HCT116 (cell line): ENCODE measurements at regions not wholly inside any gene's neighbourhood (a gene's known extent, or its start where the extent isn't known, plus 50 kb on each side); places are given as distances from the start of the nearest gene placed in this dataset.

Source experiments
- ATAC-seq: fragments of 200-7000 bp; cut with Tn5 transposase; 2 replicates; pipeline ENCODE4 v1.9.1; 2020; ENCODE audit warnings: mild to moderate bottlenecking, moderate library complexity
- BruUV-seq: library from RNA; stranded (reverse); fragments of 400-500 nt; replicated peaks from 2 replicates; lab custom pipeline; 2021; lab: Mats Ljungman, UMichigan
- CTCF ChIA-PET: fragments of 300-600 bp; sonication (Branson Sonifier 250); formaldehyde crosslinking; loops from one replicate; lab custom pipeline; 2021; ENCODE audit warnings: antibody characterized with exemption; lab: Charles Lee
- POLR2A ChIA-PET: fragments of 300-600, 350-600 bp; sonication (Branson Sonifier 250); formaldehyde crosslinking; loops from one replicate; lab custom pipeline; 2021; ENCODE audit warnings: antibody characterized with exemption; lab: Charles Lee
- RAD21 ChIA-PET, 2 experiments: fragments of 300-600 bp; sonication (Branson Sonifier 250); formaldehyde crosslinking; loops; one replicate each; lab custom pipeline; 2023; ENCODE audit warnings: low total read pairs in 2 of 2; ENCODE audit not compliant: uncharacterized antibody in 2 of 2, unreplicated experiment in 2 of 2, low non-redundant PET in 1 of 2; lab: Charles Lee
- DNase-seq: peaks from one replicate; pipeline ENCODE4 v3.0.0-alpha.2; 2010; ENCODE audit warnings: low read depth, low spot score
- H2AFZ ChIP-seq: fragments of 200-600 bp; shearing (Covaris generic), sonication (generic); 2 replicates; pipeline ENCODE4 v1.6.1; 2017; ENCODE audit warnings: low read depth, mixed run types, mixed read lengths, antibody characterized with exemption, low read length; ENCODE audit not compliant: poor library complexity, severe bottlenecking
- H3K27ac ChIP-seq: 2 replicates; pipeline ENCODE4 v1.5.1; 2012; ENCODE audit warnings: low read depth, low read length
- H3K27me3 ChIP-seq: fragments of 200-600 bp; sonication (generic); 2 replicates; pipeline ENCODE4 v1.6.1; 2016; ENCODE audit warnings: mixed run types, low read length, mixed read lengths; ENCODE audit not compliant: insufficient read depth
- H3K36me3 ChIP-seq, 2 experiments: fragments of 200-500 bp in 1 of 2; fragments of 200-600 bp in 1 of 2; sonication (Bioruptor generic) in 1 of 2; sonication (generic) in 1 of 2; 2 replicates each; pipeline versions ENCODE4 v1.5.1 to v1.6.1; 2014 to 2016; ENCODE audit warnings: low read length in 2 of 2, inconsistent platforms in 1 of 2, mixed read lengths in 1 of 2, mixed run types in 1 of 2; ENCODE audit not compliant: insufficient read depth in 2 of 2, control insufficient read depth in 1 of 2
- H3K4me1 ChIP-seq, 2 experiments: fragments of 200-600 bp in 1 of 2; sonication (generic) in 1 of 2; 2 replicates each; pipeline versions ENCODE4 v1.5.1 to v1.6.1; 2012 to 2017; ENCODE audit warnings: low read length in 2 of 2, inconsistent platforms in 1 of 2, mild to moderate bottlenecking in 1 of 2, mixed read lengths in 1 of 2, mixed run types in 1 of 2, moderate library complexity in 1 of 2; ENCODE audit not compliant: insufficient read depth in 2 of 2, control insufficient read depth in 1 of 2
- H3K4me2 ChIP-seq: fragments of 200-600 bp; sonication (generic); 2 replicates; pipeline ENCODE4 v1.6.1; 2017; ENCODE audit warnings: mixed run types, low read length, mixed read lengths
- H3K4me3 ChIP-seq, 2 experiments: fragments of 200-600 bp in 1 of 2; sonication (generic) in 1 of 2; replicated peaks in 1 of 2; 2 replicates each; pipeline ENCODE4 v1.5.1; 2011 to 2016; ENCODE audit warnings: low read length in 2 of 2, control low read depth in 1 of 2, low read depth in 1 of 2, mild to moderate bottlenecking in 1 of 2, mixed read lengths in 1 of 2, mixed run types in 1 of 2
- H3K79me2 ChIP-seq: fragments of 200-600 bp; sonication (generic); 2 replicates; pipeline ENCODE4 v1.6.1; 2017; ENCODE audit warnings: mild to moderate bottlenecking, mixed run types, low read length, moderate library complexity, mixed read lengths; ENCODE audit not compliant: insufficient read depth
- H3K9ac ChIP-seq: fragments of 200-600 bp; sonication (generic); 2 replicates; pipeline ENCODE4 v1.6.1; 2016; ENCODE audit warnings: low read length, mixed read lengths
- H3K9me2 ChIP-seq: fragments of 200-600 bp; sonication (generic), shearing (Covaris generic); 2 replicates; pipeline ENCODE4 v1.6.1; 2017; ENCODE audit warnings: mixed run types, mild to moderate bottlenecking, moderate library complexity; ENCODE audit not compliant: insufficient read depth
- H3K9me3 ChIP-seq, 2 experiments: fragments of 200-500 bp in 1 of 2; fragments of 200-600 bp in 1 of 2; sonication (Bioruptor generic) in 1 of 2; sonication (generic) in 1 of 2; 2 replicates each; pipeline ENCODE4 v1.6.1; 2014 to 2017; ENCODE audit warnings: low read length in 2 of 2, mixed read lengths in 2 of 2, inconsistent platforms in 1 of 2, low read depth in 1 of 2, mild to moderate bottlenecking in 1 of 2, mixed run types in 1 of 2, moderate library complexity in 1 of 2; ENCODE audit not compliant: control insufficient read depth in 1 of 2, insufficient read depth in 1 of 2
- H4K20me1 ChIP-seq: fragments of 200-600 bp; sonication (generic), shearing (Covaris generic); 2 replicates; pipeline ENCODE4 v1.6.1; 2017; ENCODE audit warnings: mixed run types, mild to moderate bottlenecking, moderate library complexity; ENCODE audit not compliant: insufficient read depth
- EGR1 ChIP-seq: IDR thresholded peaks from 2 replicates; pipeline ENCODE4 v1.6.1; 2012; ENCODE audit warnings: low read depth
- ELF1 ChIP-seq: IDR thresholded peaks from 2 replicates; pipeline ENCODE4 v1.6.1; 2012; ENCODE audit warnings: low read depth, borderline replicate concordance
- EZH2phosphoT487 ChIP-seq: fragments of 200-600 bp; IDR thresholded peaks from 2 replicates; pipeline ENCODE4 v1.6.1; 2018; ENCODE audit warnings: antibody characterized with exemption, borderline replicate concordance
- JUND ChIP-seq: IDR thresholded peaks from 2 replicates; pipeline ENCODE4 v1.6.1; 2012
- POLR2AphosphoS5 ChIP-seq: IDR thresholded peaks from 2 replicates; pipeline ENCODE4 v1.6.1; 2011; ENCODE audit warnings: mild to moderate bottlenecking, low read depth, low read length, moderate library complexity
- SRF ChIP-seq: IDR thresholded peaks from 2 replicates; pipeline ENCODE4 v1.6.1; 2012; ENCODE audit warnings: low read depth
- TCF7L2 ChIP-seq: IDR thresholded peaks from 2 replicates; pipeline ENCODE4 v1.7.0; 2011; ENCODE audit warnings: borderline replicate concordance, inconsistent platforms; ENCODE audit not compliant: insufficient read depth, insufficient read length; ENCODE audit errors: extremely low read depth
- YY1 ChIP-seq: IDR thresholded peaks from 2 replicates; pipeline ENCODE4 v1.6.1; 2011; ENCODE audit warnings: low read length, low read depth, moderate library complexity, mild to moderate bottlenecking; ENCODE audit not compliant: insufficient replicate concordance; ENCODE audit errors: extremely low read depth
- ZFX ChIP-seq: fragments of 450-650 bp; IDR thresholded peaks from 2 replicates; pipeline ENCODE4 v1.6.1; 2017
- ZNF274 ChIP-seq: fragments of 200-500 bp; sonication (Bioruptor generic); IDR thresholded peaks from 2 replicates; pipeline ENCODE4 v1.6.1; 2014; ENCODE audit warnings: mild to moderate bottlenecking, low read depth, low read length, inconsistent platforms
- intact Hi-C: fragments of 100-400 bp; cut with micrococcal nuclease; formaldehyde crosslinking; loops from 2 replicates; pipeline ENCODE4 v1.10.0; 2022
- TF ChIP-seq, protein P1 (sequence below), 3 experiments: fragments of 200-600 bp in 1 of 3; sonication (generic) in 1 of 3; IDR thresholded peaks in 2 of 3; conservative IDR thresholded peaks in 1 of 3; 2 replicates each; pipeline ENCODE4 v1.5.1; 2012 to 2017; ENCODE audit warnings: low read depth in 2 of 3, low read length in 2 of 3, antibody characterized with exemption in 1 of 3, borderline replicate concordance in 1 of 3, control low read depth in 1 of 3, mild to moderate bottlenecking in 1 of 3, mixed read lengths in 1 of 3, mixed run types in 1 of 3, moderate library complexity in 1 of 3; ENCODE audit not compliant: insufficient read depth in 1 of 3
- TF ChIP-seq, protein P2 (sequence below): IDR thresholded peaks from 2 replicates; pipeline ENCODE4 v1.6.1; 2011; ENCODE audit warnings: mild to moderate bottlenecking, low read length, moderate library complexity; ENCODE audit not compliant: insufficient replicate concordance; ENCODE audit errors: extremely low read depth
- TF ChIP-seq, protein P3 (sequence below): IDR thresholded peaks from 2 replicates; pipeline ENCODE4 v1.6.1; 2012; ENCODE audit warnings: low read depth

DNA sequence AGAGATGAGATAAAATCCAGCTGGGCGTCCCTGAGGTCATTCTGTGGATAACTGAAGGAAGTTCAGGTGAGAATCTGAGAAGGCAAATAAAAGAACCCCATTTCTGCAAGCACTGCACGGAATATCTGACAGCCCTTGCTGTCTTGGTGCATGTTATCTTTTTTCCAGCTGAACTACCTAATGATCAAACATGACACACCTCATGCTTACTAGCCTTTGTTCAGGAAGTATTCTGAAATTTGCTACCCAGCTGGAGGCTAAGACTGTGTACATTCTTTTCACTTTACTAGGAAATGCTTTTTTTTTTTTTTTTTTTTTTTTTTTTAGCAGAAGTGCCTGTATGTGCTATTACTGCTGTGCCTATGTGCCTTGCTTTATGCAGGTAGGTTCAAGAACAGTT lies 718.1 kb downstream of the SMARCA1 start:
- no peaks in the 10 kb centered on the region for H3K9me3 ChIP-seq
- no TSS peak for BruUV-seq
- H3K4me3 ChIP-seq = no peak overlapping the region
- no peak overlapping the region for H3K9ac ChIP-seq
- no peak overlapping the region for H3K27ac ChIP-seq
- ChIA-PET RAD21 (no interaction called here), CTCF (no interaction called here), POLR2A (no interaction called here)
- no peak overlapping the region for H2AFZ ChIP-seq
- no peaks in the 10 kb centered on the region for H3K79me2 ChIP-seq
- no peaks in the 10 kb centered on the region for H4K20me1 ChIP-seq
- H3K9me2 ChIP-seq = no peaks in the 10 kb centered on the region
- H3K36me3 ChIP-seq = no peaks in the 10 kb centered on the region
- H3K4me1 ChIP-seq = no peaks in the 10 kb centered on the region
- ATAC-seq (no peak), DNase-seq (no peak)
- no peak for TF ChIP-seq JUND
- no peak for TF ChIP-seq ZFX
- TF ChIP-seq SRF = no peak
- no peak for TF ChIP-seq ELF1
- TF ChIP-seq, protein P1, sequence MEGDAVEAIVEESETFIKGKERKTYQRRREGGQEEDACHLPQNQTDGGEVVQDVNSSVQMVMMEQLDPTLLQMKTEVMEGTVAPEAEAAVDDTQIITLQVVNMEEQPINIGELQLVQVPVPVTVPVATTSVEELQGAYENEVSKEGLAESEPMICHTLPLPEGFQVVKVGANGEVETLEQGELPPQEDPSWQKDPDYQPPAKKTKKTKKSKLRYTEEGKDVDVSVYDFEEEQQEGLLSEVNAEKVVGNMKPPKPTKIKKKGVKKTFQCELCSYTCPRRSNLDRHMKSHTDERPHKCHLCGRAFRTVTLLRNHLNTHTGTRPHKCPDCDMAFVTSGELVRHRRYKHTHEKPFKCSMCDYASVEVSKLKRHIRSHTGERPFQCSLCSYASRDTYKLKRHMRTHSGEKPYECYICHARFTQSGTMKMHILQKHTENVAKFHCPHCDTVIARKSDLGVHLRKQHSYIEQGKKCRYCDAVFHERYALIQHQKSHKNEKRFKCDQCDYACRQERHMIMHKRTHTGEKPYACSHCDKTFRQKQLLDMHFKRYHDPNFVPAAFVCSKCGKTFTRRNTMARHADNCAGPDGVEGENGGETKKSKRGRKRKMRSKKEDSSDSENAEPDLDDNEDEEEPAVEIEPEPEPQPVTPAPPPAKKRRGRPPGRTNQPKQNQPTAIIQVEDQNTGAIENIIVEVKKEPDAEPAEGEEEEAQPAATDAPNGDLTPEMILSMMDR (IDR thresholded peaks at IDR 0.05 in 2 of 3, conservative IDR thresholded peaks at IDR 0.05 in 1 of 3; ENCODE audit: borderline replicate concordance in 1 of 3, insufficient read depth in 1 of 3, low read depth in 2 of 3, low read length in 2 of 3) = no peak
- TF ChIP-seq TCF7L2 = no peak
- no peak for TF ChIP-seq POLR2AphosphoS5
- TF ChIP-seq, protein P2, sequence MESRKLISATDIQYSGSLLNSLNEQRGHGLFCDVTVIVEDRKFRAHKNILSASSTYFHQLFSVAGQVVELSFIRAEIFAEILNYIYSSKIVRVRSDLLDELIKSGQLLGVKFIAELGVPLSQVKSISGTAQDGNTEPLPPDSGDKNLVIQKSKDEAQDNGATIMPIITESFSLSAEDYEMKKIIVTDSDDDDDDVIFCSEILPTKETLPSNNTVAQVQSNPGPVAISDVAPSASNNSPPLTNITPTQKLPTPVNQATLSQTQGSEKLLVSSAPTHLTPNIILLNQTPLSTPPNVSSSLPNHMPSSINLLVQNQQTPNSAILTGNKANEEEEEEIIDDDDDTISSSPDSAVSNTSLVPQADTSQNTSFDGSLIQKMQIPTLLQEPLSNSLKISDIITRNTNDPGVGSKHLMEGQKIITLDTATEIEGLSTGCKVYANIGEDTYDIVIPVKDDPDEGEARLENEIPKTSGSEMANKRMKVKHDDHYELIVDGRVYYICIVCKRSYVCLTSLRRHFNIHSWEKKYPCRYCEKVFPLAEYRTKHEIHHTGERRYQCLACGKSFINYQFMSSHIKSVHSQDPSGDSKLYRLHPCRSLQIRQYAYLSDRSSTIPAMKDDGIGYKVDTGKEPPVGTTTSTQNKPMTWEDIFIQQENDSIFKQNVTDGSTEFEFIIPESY = no peak
- TF ChIP-seq EZH2phosphoT487 = no peak
- no peak for TF ChIP-seq ZNF274
- no peak for TF ChIP-seq YY1
- no peak for TF ChIP-seq EGR1
- TF ChIP-seq, protein P3, sequence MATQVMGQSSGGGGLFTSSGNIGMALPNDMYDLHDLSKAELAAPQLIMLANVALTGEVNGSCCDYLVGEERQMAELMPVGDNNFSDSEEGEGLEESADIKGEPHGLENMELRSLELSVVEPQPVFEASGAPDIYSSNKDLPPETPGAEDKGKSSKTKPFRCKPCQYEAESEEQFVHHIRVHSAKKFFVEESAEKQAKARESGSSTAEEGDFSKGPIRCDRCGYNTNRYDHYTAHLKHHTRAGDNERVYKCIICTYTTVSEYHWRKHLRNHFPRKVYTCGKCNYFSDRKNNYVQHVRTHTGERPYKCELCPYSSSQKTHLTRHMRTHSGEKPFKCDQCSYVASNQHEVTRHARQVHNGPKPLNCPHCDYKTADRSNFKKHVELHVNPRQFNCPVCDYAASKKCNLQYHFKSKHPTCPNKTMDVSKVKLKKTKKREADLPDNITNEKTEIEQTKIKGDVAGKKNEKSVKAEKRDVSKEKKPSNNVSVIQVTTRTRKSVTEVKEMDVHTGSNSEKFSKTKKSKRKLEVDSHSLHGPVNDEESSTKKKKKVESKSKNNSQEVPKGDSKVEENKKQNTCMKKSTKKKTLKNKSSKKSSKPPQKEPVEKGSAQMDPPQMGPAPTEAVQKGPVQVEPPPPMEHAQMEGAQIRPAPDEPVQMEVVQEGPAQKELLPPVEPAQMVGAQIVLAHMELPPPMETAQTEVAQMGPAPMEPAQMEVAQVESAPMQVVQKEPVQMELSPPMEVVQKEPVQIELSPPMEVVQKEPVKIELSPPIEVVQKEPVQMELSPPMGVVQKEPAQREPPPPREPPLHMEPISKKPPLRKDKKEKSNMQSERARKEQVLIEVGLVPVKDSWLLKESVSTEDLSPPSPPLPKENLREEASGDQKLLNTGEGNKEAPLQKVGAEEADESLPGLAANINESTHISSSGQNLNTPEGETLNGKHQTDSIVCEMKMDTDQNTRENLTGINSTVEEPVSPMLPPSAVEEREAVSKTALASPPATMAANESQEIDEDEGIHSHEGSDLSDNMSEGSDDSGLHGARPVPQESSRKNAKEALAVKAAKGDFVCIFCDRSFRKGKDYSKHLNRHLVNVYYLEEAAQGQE = no peak
- H3K4me2 ChIP-seq = no peak overlapping the region
- intact Hi-C loops = no loop called here
- H3K27me3 ChIP-seq = no peaks in the 10 kb centered on the region
